Lower leg skin (tissue), 3 donors: ENCODE measurements at regions not wholly inside any gene's neighbourhood (a gene's known extent, or its start where the extent isn't known, plus 50 kb on each side); places are given as distances from the start of the nearest gene placed in this dataset.

Experiments
- CTCF ChIP-seq, 3 donors: fragments of 450-650 bp; IDR thresholded peaks; one replicate each; pipeline ENCODE4 v1.5.1; 2016; ENCODE audit warnings: antibody characterized with exemption in 3 of 3, mild to moderate bottlenecking in 3 of 3, moderate library complexity in 2 of 3
- POLR2A ChIP-seq, 2 donors: fragments of 450-650 bp; IDR thresholded peaks; one replicate each; pipeline ENCODE4 v1.6.1; 2016 to 2017; ENCODE audit warnings: antibody characterized with exemption in 2 of 2, mild to moderate bottlenecking in 1 of 2, moderate library complexity in 1 of 2

DNA sequence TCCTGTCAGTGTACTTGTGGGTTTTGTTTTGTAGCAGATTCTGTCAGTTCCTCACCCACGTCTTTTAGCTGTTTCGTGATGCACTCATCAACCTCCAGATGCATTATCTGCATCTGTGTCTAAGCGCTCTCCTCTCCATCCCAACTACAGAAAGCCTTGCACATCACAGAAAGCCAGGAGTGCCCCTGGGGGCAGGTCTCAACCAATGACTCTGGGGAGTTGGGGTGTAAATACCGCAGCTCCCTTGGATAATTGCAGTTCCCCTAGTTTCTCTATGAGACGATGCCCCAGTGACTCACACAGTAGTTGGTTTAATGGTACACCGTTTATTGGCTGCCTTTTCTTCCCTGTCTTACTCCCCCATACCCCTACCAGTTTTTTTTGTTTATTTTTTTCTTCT is 158.1 kb downstream of the SOX4 start:
- TF ChIP-seq CTCF (IDR thresholded peaks at IDR 0.05) (no peak), POLR2A (IDR thresholded peaks at IDR 0.05) (no peak)
